GM12892 (cell line): ENCODE measurements at regions not wholly inside any gene's neighbourhood (a gene's known extent, or its start where the extent isn't known, plus 50 kb on each side); places are given as distances from the start of the nearest gene placed in this dataset.
"Not testable (repeated sequence)": the region's sequence is repeated elsewhere in the genome, so short reads cannot be mapped to it uniquely, and the experiment has no call there.

ENCODE experiments used
- DNase-seq: peaks from one replicate; pipeline ENCODE4 v3.0.0; 2011; ENCODE audit not compliant: insufficient read length
- FAIRE-seq: peaks from 2 replicates; lab custom pipeline; 2011; peaks lifted over from hg19 to GRCh38; lab: Jason Lieb, UNC
- POLR2A ChIP-seq: IDR thresholded peaks from 2 replicates; pipeline ENCODE4 v1.6.1; 2011; ENCODE audit warnings: low read depth, low read length, control low read depth
- POLR2AphosphoS5 ChIP-seq: IDR thresholded peaks from 2 replicates; pipeline ENCODE4 v1.6.1; 2011; ENCODE audit warnings: low read depth, low read length, control low read depth
- TAF1 ChIP-seq: IDR thresholded peaks from 2 replicates; pipeline ENCODE4 v1.6.1; 2011; ENCODE audit warnings: low read depth, mild to moderate bottlenecking, control low read depth, low read length, borderline replicate concordance

DNA sequence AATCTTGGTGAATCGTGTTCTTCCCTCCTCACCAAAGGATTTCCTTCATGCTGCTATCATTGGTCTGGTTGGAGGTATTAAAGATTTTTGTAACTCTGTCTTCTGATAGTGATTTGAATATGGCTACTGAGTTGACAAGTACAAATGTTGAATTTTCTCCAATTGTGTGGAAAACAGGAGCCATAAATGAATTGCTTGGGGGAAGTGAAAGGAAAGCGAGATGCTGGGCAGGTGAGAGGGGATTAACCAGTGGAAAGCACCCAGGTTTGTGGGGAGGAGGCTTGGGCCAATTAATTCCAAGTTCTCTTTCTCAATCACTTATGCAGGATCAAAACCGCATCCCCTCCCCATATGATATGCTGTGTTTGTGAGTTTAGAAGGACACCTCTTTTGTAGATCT is 372.5 kb downstream of the IL20RB start:
- FAIRE-seq: peak; percentile 84
- TF ChIP-seq TAF1 (no peak), POLR2A (no peak), POLR2AphosphoS5 (no peak)
- no peak for DNase-seq

DNA sequence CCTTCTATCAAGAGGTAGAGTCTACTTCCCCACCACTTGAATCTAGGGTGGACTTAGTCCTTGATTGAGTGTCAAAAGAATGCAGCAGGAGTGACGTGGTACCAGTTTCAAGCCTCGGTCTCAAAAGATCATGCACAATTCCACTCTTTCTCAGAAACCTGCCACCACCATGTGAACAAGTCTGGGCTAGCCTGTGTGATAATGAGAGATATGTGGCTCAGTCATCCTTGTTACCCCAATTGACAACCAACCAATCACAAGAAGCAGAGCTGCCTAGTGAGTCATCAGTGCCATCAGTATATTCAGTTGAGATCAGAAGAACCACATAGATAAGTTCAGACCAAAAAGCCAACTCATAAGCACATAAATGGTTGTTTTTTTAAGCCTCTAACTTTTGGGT is 374.5 kb downstream of the IL20RB start:
- no peak for DNase-seq
- TF ChIP-seq POLR2AphosphoS5 (no peak), TAF1 (no peak), POLR2A (no peak)
- FAIRE-seq: peak; percentile 78

DNA sequence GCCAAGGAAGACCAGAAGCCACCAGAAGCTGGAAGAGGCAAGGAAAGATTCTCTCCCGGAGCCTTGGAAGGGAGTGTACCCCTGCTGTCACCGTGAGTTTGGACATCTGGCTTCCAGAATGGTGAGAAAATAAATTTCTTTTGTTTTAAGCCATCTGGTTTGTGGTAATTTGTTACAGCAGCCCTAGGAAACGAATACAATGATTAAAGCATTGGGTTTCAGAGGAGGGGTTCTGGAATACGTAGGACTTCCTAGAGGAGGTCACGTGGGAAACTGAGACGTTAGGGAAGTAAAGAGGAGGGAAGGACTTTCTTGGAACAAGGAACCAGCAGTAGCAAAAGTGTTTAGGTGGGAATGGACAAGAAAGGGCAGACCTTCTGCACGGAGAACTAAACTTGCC is 377.7 kb downstream of the IL20RB start:
- DNase-seq (no peak), FAIRE-seq (no peak)
- TF ChIP-seq POLR2A: no peak
- no peak for TF ChIP-seq TAF1
- no peak for TF ChIP-seq POLR2AphosphoS5

DNA sequence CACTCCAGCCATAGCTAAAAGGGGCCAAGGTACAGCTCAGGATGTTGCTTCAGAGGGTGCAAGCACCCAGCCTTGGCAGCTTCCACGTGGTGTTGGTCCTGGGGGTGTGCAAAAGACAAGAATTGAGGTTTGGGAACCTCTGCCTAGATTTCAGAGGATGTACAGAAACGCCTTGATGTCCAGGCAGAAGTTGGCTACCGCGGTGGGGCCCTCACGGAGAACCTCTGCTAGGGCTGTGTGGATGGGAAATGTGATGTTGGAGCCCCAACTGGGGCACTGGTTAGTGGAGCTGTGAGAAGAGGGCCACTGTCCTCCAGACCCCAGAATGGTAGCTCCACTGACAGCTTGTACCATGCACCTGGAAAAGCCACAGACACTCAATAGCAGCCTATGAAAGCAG is 380.6 kb downstream of the IL20RB start:
- not testable (repeated sequence) for DNase-seq

DNA sequence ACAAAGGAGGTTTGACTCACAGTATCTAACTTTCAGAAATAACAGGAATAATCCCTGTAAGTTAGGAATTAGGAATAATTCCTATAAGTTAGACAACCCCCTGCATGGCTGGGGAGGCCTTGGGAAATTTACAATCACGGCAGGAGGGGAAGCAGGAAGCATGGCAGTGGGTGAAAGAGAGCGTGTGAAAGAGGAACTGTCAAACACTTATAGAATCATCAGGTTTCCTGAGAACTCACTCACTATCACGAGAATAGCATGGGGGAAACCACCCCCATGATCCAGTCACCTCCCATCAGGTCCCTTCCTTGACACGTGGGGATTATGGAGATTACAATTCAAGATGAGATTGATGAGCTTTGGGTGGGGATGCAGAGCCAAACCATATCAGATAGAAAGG is 385.5 kb downstream of the IL20RB start:
- DNase-seq: no peak
- no peak for FAIRE-seq
- TF ChIP-seq TAF1 (no peak), POLR2AphosphoS5 (no peak), POLR2A (no peak)

More for the DNA sequence above, 380.6 kb downstream of the IL20RB start:
- FAIRE-seq: not testable (repeated sequence)

DNA sequence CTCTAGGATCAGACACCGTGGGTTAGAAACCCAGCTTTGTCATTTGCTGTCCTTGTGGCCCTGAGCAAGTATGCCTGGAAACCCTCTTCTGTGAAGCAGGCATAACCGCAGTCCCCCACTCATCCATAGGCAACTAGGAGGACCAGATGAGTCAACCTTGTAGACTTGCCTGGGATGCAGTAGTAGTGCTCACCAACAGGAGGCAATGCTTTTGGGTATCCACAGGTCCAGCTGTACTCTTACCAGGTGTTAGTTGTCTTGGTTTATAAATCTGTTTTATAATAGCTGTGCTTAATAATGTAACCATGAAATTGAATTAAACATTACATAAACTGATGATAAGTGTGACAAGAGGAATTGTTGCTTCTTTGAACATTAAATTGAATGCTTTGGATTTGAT is 389.3 kb downstream of the IL20RB start:
- no peak for FAIRE-seq
- no peak for DNase-seq
- TF ChIP-seq POLR2AphosphoS5 (no peak), POLR2A (no peak), TAF1 (no peak)

DNA sequence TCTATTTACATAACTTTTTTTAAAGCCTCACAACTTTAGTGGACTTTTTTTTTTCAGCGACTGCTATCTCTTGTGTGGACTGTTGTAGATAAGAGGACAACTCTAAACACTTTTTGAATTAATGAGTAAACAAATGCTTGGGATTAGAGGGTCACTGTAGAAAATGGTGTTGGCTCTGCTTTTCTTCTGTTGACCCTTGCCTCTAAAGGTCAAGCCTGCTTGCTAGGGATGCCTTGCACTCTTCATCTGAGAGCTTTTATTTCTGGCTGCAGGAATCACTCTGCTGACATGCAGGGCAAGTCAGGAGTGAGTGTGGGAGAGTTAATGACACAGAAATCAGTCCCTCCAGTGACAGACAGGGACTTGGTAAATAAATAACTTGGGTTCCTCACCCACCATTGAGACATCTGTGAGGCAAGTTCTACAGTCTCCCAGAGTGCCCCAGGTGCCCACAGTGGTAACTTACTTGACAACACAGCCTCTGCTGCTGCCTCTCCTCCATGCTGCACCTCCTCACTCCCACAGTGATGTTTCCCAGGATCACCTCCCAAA is 390.1 kb downstream of the IL20RB start:
- no peak for FAIRE-seq
- TF ChIP-seq POLR2A: no peak
- no peak for DNase-seq

DNA sequence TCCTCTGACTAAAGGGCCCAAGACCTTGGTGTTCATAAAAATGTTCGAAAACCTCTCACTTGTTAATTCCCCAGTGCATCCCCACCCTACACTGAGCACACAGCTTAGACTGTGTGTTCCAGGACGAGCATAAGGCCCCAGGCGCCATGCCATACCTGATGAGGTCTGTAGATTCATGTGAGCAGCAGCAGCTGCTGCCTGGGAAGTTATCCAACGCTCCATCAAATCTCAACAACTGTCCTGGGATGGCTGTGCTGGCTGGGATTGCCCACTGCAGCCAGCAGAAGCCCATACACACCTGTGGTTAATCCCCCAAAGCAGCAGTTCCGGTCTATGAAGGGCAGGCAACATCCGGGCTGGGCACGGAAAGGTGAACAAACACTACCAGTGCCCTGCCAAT is 391.2 kb downstream of the IL20RB start:
- FAIRE-seq (no peak), DNase-seq (no peak)
- TF ChIP-seq TAF1 (no peak), POLR2A (no peak), POLR2AphosphoS5 (no peak)

DNA sequence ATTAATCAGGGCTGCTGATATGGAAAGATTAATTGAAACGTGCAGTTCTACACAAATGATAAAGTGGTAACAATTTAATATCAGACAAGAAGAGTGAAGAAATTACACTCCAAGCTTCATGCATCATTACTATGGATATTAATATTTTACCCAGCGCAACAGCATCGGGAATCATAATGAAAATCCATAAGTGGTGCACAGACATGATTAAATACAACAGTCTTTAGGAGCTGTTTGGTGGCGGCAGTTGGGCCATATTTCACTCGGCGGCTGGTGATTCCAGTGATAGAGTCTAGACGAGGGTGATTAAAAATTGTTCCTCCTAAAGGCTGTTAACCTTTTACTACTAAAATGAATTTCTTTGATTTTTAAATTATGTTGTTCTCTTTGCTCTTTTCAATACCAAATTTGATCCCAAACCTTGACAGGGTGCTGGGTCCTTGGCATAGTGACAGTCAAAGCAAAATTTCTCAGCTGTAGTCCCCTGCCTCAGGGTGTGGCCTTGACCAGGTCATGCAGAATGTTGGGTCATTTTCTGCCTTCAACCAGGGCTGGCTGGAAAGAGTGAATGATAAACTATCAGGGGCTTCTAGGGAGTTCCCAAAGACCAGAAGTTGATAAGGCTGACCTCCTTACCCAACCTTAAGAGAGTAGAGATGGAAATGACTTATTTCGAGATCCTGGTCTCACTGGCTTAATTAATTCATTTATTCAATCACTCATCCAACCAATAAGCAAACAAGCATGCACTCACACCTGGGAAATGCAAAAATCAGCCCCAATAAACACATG is 392.0 kb downstream of the IL20RB start:
- DNase-seq: no peak
- FAIRE-seq: no peak
- TF ChIP-seq POLR2A: no peak
- TF ChIP-seq POLR2AphosphoS5: no peak
- no peak for TF ChIP-seq TAF1

DNA sequence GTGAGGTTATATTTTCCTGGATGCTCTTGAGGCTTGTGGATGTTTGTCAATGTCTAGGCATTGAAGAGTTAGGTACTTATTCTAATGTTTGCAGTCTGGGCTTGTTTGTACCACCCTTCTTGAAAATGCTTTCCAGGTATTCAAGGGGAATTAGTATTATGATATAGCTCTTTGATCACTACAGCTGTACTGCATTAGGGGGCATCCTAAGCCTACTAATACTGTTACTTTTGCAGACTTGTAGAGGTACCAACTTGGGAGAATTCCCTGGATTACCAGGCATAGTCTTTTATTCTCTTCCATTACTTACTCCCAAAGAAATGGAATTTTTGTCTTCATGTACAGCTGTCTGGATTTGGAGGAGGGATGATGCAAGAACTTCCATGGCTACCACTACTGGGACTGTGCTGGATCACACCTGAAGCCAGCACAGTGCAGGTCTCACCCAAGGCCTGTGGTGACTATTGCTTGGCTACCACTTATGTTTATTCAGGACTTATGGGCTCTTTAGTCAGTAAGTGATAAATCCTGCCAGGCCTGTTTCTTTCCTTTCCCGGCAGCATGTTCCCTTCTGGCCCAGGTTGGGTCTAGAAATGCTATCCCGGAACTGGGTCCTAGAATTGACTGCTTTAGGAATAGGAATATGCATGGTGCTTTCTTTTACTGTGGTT is 402.9 kb downstream of the IL20RB start:
- TF ChIP-seq TAF1 (no peak), POLR2AphosphoS5 (no peak), POLR2A (no peak)
- DNase-seq: no peak
- FAIRE-seq: no peak

DNA sequence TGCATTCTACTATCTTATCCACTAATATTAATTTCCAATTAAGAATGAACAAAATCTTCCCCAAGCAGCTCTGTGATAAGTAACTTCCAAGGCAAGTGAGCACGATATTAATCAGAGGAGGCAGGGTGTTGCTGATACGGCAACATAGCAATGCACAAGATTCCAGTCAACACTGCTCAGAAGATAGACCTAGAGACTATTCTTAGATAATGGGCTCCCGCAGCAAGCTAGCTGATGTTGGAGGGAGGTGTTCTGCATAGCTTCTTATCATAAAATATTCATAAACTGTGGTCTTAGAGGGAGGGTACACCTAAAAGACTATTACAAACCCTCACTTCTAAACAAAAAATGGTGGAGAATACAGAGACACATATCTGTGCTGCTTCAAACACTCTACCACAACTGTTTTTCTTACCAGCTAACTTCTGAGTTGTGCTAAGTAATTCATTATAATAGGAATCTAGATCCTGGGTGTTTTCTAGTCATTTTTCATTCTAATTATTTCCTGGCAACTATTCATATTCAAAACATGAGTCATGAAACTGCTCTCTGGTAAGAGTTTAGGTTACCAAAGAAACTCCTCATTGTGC is 382.0 kb upstream of the SOX14 start:
- FAIRE-seq: no peak
- DNase-seq: no peak
- TF ChIP-seq POLR2A (no peak), POLR2AphosphoS5 (no peak), TAF1 (no peak)

DNA sequence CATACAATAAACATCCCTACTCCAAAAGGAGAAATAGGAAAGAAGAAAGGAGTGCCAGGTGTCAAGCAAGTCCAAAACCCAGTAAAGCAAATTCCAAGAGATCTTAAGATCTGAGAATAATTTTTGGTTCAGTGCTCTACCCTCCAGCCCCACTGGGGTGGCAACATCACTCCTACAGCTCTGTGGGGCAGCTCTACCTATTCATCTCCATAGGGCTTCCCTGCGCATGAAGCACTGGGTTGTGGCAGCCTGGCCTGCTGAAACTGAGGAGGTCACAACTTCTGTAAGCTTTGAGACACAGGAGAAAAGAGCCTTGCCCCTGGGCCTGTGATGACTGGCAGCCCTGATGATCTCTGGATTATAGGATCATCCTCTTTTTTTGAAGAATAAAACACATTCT is 378.2 kb upstream of the SOX14 start:
- no peak for TF ChIP-seq POLR2A
- TF ChIP-seq TAF1: no peak
- no peak for TF ChIP-seq POLR2AphosphoS5
- DNase-seq (no peak), FAIRE-seq (no peak)

DNA sequence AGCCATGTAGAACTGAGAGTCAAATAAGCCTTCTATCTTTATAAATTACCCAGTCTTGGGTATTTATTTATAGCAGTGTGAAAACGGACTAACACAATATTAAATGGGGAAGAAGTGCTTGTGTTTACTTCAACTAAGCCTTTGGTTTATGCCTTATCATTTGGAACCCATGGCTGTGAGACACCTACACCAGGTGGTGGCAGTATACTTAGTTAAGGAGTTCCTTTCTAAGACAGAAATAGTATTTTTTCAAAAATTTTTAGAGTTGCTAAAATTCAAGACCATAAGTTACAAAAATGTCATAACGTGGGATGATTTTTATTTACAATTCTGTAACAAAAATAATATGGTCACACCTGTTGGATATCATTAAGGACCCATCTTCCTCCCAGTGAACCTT is 354.5 kb upstream of the SOX14 start:
- TF ChIP-seq TAF1 (no peak), POLR2A (no peak), POLR2AphosphoS5 (no peak)
- FAIRE-seq: no peak
- DNase-seq: no peak
